ENCODE measurements at regions not wholly inside any gene's neighbourhood (a gene's known extent, or its start where the extent isn't known, plus 50 kb on each side); places are given as distances from the start of the nearest gene placed in this dataset.

DNA sequence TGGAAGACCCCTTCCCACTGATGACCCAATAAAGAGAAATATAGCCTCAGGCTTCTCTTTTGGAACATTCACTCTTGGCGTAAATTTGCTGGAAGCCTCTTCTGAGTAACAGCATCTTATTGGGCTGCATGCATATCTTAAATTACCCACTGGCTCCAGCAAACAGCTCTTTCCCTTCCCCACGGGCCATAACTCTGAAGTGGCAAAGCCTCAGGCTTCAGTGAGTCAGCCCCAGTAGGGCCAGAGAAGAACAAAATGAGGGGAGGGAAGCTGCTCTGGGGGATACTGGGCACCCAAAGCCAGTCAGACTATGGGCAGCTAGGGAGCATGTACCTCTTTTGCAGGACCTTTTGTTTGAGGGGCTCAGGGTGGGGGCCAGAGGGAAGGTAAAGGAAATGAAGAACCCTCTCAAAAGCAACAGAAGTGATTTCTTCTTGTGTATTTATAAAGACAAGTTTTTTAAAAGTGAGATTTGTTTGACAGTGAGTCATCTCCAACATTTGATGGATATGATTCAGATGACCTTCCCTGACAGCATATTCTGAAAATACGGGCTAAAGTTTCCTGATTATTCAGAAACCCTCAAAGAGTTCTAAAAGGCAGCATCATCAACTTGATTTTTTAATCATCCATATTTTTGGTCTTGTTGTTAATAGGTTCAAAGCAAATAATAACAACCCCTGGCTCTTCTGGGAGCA is 203.4 kb downstream of the KIF18A start:
- no peak for DNase-seq

DNA sequence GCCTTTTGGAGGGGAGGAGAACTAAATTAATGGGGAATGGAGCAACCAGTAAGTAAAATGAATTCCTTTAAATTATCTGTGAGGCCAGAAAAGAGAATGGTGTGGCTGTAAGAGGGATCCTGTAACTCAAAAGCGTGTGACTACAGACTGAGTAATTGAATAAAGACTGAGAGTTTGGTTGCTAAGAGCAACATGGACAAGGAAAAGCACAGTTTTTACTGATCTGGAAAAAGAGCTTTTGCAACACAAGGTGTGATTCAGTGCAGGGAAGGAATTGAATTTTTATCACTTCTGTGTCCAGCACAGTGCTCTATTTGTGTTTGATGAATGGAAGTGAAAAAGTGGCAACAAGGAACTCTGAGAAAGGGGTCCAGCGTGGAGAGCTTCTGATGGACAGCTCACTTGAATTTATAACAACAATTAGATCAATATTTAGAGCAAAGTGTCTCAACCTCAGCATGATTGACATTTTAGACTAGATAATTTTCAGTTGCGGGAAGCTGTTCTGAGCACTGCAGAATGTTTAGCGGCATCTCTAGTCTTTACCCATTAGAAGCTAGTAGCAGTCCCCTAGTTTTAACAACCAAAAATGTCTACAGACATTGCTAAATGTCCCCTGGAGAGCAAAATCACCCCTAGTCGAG is 202.8 kb upstream of the BDNF start:
- no peak for DNase-seq

DNA sequence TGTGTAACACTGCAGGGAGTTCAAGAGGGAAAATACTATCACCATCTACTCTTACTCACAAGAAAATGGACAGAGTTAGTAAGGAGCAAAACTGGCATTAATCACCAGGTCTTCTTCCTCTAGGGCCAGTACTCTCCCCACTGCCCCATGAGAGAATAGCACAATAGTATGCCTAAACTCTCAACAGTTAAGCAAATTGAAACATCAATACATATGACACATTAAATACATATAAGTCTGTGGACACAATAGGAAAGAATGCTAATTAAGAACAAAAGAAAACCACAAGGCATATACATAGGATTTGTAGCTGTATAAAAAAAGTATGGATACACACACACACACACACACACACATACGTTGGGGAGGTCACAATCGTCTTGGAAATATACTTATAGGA is 197.9 kb upstream of the BDNF start:
- DNase-seq = no peak

DNA sequence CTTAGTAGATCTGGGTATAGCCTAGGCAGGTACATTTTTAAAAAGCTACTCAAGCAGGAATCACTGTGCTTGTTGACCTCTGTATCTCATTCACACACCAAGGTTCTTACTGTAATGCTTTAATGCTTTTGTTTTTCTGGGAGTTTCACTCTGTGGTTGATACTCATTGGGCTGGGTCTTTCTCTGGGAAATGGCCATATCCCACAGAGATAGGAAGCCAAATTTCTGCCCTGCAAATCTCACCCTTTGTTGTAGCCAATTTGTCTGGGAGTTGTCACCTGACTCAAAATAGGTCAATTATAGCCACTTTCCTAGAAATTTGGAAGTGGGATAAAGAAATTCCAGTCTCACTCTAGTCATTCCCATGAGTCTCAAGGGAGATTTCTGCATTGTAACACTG is 195.8 kb upstream of the BDNF start:
- no peak for DNase-seq

DNA sequence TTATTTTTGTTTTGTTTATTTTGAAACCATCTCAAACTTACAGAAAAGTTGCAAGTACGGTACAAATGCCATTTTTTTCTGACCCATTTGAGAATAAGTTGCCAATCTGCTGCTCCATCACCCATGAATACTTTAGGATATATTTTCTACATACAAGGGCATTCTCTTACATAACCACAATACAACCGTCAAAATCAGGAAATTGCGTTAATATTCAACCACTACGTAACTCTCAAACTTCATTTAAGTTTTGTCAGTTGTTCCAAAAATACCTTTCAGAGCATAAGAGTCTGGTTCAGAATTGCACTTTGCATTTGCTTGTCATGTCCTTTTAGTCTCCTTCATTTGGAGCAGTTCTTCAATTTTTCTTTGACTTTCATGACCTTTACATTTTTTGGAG is 194.3 kb upstream of the BDNF start:
- DNase-seq = no peak

DNA sequence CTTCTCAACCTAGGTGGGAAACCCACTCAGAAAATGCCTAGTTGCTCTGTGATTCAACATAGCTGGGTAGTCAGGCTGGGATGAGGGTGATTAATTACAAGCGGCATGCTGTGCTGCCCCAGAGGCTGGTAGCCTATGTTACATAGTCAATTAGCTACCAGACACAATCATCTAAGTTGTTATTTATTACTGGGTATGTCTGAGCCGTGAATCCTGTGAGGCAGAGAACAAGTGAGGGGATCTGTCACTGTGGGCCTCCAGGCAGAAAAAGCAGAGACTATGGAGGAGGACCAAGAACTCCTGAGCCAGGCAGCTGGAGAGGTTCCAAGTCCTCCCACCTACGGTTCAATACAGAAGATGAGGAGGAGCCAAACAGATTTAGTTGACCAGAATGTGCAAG is 186.6 kb upstream of the BDNF start:
- no peak for DNase-seq

DNA sequence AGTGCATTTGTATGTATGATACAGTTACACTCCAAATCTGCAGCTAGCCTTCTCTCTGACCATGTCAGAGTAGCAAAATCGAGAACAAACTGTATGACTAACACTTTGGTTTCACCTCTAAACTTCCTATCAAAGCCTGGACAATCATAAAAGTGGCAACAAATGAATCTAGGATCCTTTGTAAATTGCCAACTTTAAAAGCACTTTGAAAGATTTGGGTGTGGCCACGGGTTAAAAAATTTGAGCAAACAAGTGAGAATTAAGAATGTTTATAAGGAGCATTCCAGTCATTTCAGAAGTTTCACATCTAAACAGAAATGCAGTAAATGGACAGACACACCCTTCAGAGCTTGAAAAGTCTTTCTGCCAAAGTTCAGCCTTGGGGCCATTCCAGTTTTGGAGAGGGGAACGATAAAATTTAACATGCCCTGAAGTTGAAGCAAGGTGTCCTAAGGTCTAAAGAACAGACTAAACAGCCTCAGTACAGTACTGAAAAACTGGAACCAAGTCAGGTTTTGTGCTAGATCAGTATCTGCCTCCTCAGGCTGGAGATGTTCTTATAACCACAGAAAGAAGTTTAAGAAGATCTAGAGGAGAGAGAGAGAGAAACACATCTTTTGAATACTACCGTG is 181.9 kb upstream of the BDNF start:
- no peak for DNase-seq

DNA sequence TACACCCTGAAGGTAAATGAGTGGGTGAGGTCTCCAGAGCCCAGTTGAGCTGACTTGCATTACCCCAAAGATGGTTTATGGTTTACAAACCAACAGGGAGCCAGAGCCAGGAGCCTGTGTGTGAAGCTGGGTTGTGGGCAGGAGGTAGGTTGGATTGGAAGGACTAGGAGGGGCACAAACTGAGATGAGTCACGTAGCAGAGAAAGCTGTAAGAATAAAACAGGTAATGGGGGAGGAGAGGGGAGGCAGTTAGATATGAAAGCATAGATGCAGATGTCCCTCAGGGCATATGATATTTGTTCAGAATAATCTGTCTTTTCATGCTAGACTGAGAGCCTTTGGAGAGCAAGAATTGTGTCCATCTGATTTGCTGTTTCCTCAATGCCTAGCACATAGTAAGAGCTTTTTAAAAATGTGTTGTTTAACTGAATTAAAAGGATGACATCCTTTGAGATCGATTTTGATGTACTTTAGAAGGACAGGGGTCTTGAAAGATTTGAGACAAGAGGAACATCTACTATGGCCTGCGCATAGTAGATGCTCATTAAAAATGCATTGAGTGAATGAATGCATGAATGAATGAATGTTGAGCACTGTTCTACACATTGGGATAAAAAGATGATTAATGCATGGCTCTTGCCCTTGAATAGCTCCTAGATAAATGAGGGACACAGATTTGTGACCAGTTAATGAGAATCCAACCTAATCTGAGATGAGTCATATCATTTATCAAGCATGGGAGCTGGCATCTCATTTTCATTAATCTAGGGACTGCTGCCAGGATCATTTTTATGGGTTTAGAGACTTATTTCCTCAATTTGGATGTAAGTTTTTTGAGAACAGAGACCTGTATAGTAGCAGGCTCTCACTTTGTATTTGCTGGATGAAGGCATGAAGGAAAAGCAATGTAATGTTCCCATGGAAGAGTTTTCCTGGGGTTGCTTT is 175.8 kb upstream of the BDNF start:
- no peak for DNase-seq

DNA sequence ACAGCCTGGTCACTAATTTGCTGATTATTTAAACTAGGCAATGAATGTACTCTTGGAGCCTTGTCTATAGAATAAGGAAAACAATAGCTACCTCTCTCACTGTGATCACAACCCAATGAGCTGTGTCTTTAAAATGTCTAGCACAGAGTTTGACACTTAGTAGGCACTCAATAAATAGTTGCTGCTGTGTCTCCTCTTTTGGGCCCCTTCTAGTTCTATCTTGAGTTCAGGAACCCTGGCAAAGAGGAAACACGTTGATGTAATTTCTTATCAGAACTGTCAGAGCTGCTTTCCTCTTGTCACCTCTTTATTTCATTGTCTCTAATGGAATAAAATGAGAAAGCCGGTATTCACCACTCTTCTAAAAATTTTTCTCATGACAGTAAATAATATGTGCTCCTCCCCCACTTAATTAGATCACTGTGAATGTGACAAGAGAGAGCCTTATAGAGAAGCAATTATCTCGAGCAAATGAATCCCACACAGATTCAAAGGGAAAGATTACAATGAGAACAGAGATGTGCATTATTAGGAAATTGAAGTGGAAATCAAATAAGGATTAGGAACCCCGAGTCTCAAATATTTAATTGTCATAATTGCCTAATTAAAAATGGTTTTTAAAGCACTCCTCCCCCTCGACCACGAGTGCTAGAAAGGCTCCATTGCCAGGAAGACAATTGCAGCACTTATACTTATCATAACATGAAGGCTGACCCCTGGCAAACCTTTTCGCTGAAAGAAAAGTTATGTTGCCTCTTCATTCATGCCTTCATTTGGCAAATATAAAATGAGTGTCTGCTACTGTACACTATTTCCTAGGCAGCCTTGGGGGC is 175.0 kb upstream of the BDNF start:
- DNase-seq = peak; percentile 26

DNA sequence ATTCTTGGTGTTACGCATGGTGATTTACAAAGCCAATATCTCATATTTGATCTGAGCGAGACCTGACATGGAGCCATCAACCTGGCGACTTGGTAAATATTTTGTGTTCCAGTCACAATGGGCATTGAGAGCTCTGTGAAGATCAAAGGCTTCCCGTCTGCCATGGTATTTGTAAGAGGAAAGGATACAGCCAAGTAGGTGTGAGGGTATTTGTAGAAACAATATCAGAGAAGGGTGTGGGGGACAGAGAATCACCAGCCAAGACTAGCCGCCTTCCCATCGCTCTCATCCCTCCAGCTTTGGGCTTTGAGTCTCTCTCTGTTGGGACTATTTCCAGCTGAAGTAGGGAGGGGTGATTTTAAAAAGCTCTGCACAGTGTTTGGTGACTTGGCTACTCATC is 173.4 kb upstream of the BDNF start:
- DNase-seq = no peak

DNA sequence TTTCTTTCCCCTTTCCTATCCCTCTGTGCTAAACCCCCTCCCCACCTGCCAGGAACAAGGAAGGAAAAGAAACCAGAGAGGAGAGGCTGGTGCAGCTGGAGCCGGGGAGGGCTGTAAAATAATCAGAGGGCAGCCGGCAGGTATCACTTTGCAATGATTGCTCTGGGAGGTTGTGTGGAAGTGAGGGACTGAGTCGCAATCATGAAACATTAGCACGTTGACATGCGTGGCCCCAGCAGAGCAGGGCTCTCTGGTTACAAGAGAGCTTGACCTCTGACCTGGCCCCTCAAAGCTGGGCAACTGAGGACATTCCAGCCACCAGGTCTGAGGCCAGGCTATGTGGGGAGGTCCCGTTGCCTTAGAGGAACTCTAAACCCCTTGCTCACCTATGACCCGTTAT is 170.8 kb upstream of the BDNF start:
- no peak for DNase-seq

DNA sequence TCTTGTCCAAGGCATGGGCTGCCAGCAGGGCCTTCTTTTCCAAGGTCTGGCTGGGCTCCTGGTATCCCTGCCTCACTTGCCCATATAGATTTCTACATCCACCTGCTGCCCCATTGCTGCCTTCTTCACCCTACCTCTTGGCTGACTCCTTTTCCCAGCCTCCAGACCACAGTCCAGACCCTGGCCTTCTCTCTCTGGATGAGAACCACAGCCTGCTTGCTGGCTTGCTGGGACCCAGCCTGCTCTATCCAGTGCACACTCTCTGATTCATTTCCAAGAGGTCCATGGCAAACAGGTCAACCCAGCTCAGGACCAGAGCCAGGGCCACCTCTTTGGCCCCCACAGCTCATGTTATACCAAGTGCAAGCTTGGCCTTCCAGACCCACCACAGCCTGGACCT is 169.4 kb upstream of the BDNF start:
- no peak for DNase-seq

DNA sequence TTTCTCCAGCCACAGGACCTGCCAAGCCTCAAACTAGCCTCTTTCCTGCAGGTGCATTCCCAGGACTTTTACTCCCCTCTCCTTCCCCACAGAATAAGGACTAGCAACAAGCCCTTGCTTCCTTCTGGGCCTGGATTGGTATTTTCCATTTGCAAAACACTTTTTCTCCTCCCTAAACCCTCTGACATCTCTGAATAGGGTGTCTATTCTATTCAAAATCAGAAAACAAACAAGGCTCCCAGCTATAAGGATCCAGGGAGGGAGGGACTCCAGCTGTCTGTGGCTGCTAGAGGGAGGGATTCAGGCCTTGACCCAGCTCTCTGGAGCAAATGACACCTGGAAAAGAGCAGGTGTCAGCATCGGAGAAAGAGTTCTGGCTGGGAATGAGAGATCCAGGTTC is 168.5 kb upstream of the BDNF start:
- no peak for DNase-seq

DNA sequence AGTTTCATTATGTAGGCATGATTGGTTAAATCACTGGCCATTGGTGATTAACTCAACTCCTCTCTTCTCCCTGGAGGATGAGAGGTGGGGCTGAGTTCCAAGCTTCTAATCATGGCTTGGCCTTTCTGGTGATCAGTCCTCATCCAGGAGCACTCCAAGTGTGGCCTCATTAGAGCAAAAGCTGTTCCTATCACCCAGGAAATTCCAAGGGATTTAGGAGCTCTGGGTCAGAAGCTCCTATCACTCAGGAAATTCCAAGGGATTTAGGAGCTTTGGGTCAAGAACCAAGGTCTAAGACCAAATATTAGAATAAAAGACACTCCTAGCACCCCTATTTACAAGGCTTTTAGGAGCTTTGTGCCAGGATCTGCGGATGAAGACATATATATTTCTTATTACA is 168.0 kb upstream of the BDNF start:
- no peak for DNase-seq

DNA sequence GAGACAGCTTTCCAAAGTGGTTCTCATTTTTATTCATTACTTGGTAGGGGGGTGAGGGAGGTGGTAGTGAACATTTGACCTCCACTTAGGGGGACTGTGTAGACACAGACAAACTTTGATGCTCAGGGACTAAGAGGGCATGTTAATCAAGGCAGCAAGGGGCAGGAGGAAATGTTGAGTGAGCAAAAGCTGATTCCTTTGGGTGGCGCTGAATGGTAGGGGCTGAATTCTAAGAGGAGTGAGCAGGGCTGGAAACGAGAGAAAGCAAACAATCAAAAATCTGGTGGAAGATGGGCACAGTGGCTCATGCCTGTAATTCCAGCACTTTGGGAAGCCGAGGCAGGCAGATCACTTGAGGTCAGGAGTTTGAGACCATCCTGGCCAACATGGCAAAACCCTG is 164.8 kb upstream of the BDNF start:
- no peak for DNase-seq

DNA sequence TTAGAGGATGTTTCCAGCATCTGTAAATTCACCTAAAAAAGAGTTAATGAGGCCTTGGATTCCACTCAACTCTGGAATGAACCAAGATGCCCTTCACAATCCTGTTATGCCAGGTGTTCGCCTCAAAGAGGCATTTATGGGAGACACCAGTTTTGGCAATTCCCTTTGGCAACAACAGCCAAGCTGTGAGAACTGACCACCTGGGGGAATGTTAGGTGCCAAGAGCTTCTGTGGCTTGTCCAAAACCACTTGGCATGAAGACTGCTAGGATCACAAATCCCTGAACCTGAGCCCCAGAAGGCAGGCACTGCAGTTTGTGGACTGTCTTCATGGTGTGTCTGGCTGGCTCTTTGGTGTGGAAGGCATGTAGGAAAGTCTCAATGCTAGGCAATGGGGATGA is 164.4 kb upstream of the BDNF start:
- no peak for DNase-seq

DNA sequence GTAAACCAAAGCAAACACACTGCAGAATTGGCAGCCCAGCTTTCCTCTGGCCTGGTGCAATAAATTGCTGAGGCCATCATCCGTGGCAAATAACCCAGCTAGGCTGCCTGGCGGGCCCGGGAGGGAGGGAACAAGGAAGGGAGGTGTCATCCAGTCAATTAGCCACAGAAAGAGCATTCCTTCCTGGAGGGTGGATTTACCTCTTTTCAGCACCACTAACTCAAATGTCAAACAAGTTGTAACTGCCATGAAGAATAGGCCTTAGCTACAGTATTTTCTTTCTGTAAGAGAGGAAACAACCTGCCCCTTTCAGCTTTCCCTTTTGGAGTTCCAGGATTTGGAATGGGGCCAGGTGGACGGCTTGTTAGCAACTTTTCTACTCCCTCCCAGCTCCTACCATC is 163.8 kb upstream of the BDNF start:
- no peak for DNase-seq

DNA sequence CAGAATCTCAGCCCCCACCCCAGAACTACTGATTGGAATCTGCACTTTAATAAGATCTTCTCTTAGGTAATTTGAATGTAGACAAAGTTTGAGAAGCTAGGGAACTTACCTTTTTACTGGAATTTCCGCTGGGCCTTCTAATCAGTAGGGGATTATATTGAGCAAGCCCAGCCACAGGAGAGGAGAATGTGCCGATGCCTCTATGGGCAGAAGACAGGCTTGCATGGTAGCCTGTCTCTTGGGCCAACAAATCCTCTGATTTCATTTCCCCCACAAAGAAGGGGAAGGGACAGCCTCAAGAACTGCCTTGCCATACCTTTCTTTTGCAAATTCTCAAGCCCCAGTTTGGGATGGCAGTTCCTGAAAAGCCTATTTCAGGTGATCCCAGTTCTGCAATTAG is 163.4 kb upstream of the BDNF start:
- no peak for DNase-seq

DNA sequence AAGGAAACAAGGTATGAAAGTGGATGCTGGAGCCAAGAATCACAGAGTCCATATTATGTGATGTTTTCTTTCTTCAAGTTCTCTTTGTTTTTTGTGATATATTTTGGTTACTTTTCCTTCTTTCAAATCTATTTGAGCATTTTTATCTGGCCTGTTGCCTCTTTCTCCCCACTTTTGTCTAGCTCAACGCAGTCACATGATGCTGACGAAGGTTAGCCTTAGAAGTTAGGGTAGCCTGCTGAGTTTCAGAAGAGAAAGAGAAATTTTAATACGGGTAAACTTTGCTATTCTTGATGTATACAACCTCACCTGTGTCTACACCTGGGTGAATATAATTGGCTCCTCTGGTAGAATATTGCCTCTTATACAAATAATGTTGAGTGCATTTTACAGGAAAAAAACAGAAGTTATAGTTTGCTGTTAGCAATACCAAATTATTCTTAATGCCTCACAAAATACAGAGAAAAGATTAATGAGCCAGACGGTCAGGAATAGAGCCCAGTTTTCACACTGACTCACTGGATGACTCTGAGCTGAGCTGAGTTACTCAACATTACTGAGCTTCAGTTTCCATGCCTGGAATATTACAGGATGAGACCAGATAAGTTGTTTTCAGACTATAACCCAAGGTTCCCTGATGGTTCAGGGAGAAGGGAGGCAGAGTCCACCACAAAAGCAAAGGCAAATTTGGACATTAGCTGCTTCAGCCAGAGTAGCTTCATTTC is 161.6 kb upstream of the BDNF start:
- no peak for DNase-seq

DNA sequence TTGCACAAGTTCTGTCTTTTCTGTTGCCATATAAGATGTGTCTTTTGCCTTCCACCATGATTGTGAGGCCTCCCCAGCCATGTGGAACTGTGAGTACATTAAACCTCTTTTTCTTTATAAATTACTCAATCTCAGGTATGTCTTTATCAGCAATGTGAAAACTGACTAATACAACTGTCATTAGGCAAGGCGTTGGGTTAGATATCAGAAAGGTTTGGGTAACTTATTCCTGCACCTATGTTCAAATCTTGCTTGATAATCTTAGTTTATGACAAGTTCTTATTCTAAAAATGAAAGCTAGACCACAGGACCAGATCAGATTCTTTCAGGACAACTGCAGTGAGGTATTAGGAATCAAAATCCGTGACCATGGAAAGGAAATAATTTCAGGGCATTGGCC is 160.6 kb upstream of the BDNF start:
- DNase-seq = no peak

DNA sequence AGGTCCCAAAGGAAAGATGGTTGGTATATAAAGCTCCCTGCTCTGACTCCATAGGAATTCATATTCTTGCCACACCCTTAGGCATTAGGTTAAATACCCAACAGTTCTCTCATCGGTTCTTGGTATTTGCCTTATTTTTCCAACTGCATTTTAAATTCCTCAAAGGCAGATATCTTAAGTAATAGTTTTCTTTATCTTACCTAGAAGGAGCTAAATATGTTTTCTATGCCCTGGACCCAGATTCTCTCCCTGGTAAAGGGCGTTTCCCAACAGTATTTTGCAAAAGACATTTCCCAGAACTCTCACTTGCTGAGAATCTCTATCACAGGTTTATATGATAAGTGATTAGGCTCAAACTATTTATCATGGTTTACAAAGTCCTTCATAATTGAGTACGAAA is 158.6 kb upstream of the BDNF start:
- no peak for DNase-seq

DNA sequence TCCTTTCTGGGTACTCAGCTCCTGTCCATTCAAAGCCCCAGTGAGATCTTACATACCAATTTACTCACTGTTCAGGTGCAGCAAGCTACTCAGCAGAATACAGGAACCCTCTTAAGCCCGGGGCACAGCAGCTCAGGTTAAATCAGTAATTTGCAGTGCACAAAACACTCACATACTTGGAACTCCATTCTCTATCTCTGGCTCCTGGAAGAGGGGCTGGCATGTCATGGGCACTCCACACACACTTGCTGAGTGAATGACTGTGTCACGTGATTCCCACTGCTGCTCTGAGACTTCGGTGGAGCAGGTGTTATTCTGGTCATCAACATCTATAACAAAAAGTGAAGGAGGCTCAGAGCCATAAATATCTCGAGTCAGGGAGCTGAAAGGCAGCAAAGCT is 157.3 kb upstream of the BDNF start:
- no peak for DNase-seq

Measured in retina (tissue), 1 donor.